HepG2 (cell line): ENCODE measurements at regions not wholly inside any gene's neighbourhood (a gene's known extent, or its start where the extent isn't known, plus 50 kb on each side); places are given as distances from the start of the nearest gene placed in this dataset.

Experiments
- ATAC-seq: fragments of 200-7000 bp; cut with Tn5 transposase; 3 replicates; pipeline ENCODE4 v1.9.1; 2020; ENCODE audit warnings: mild to moderate bottlenecking, moderate library complexity
- BruUV-seq: library from RNA; stranded (reverse); fragments of 400-500 nt; replicated peaks from 2 replicates; lab custom pipeline; 2021; lab: Mats Ljungman, UMichigan
- CTCF ChIA-PET: fragments of 300-600 bp; formaldehyde crosslinking; extraction: SDS; loops from one replicate; lab custom pipeline; 2021; ENCODE audit warnings: low total read pairs, inconsistent platforms, low intra/inter-chr PET ratio; lab: Yijun Ruan, JAX
- POLR2A ChIA-PET: fragments of 350-600 bp; sonication (Branson Sonifier 250); formaldehyde crosslinking; loops from one replicate; lab custom pipeline; 2020; ENCODE audit warnings: antibody characterized with exemption, inconsistent platforms; lab: Yijun Ruan, JAX
- DNase-seq: peaks from one replicate; pipeline ENCODE4 v3.0.0-alpha.2; 2015; ENCODE audit warnings: low spot score
- FAIRE-seq: peaks from 3 replicates; lab custom pipeline; 2011; peaks lifted over from hg19 to GRCh38; lab: Jason Lieb, UNC
- H2AFZ ChIP-seq: one replicate; pipeline ENCODE4 v1.6.1; 2011; ENCODE audit warnings: low read length, inconsistent platforms
- H3K27ac ChIP-seq: fragments of 300-600 bp; 3 replicates; pipeline ENCODE4 v1.8.0; 2011; ENCODE audit warnings: mixed run types, mild to moderate bottlenecking, mixed read lengths, low read length, inconsistent platforms; ENCODE audit not compliant: insufficient read depth; ENCODE audit errors: extremely low read length
- H3K27me3 ChIP-seq, 2 experiments: fragments of 200-600 bp in 1 of 2; 2 replicates in 1 of 2; 3 replicates in 1 of 2; pipeline versions ENCODE4 v1.6.0 to v1.8.0; 2011; ENCODE audit warnings: low read length in 2 of 2, mild to moderate bottlenecking in 2 of 2, moderate library complexity in 2 of 2, inconsistent platforms in 1 of 2; ENCODE audit not compliant: insufficient read depth in 2 of 2, control insufficient read depth in 1 of 2
- H3K36me3 ChIP-seq, 2 experiments: fragments of 200-600 bp in 1 of 2; replicated peaks in 1 of 2; 2 replicates in 1 of 2; 3 replicates in 1 of 2; pipeline versions ENCODE4 v1.5.1 to v1.8.0; 2011; ENCODE audit warnings: low read length in 2 of 2, inconsistent platforms in 1 of 2; ENCODE audit not compliant: insufficient read depth in 2 of 2, control insufficient read depth in 1 of 2
- H3K4me1 ChIP-seq: 2 replicates; pipeline ENCODE4 v1.5.1; 2012; ENCODE audit warnings: low read length, inconsistent platforms; ENCODE audit not compliant: insufficient read depth
- H3K4me2 ChIP-seq: 2 replicates; pipeline ENCODE4 v1.6.0; 2011; ENCODE audit warnings: low read depth, low read length, inconsistent platforms
- H3K4me3 ChIP-seq, 3 experiments: fragments of 200-600 bp in 1 of 3; sonication (generic), shearing (Covaris generic) in 1 of 3; replicated peaks in 1 of 3; 2 replicates each; pipeline ENCODE4 v1.5.1; 2011 to 2016; ENCODE audit warnings: low read length in 3 of 3, inconsistent platforms in 2 of 3, low read depth in 2 of 3, mild to moderate bottlenecking in 2 of 3, control low read depth in 1 of 3, mixed read lengths in 1 of 3; ENCODE audit not compliant: insufficient read depth in 1 of 3
- H3K79me2 ChIP-seq: one replicate; pipeline ENCODE4 v1.6.1; 2011; ENCODE audit warnings: low read length, inconsistent platforms; ENCODE audit not compliant: insufficient read depth
- H3K9ac ChIP-seq: 2 replicates; pipeline ENCODE4 v1.6.0; 2011; ENCODE audit warnings: mild to moderate bottlenecking, low read depth, low read length, inconsistent platforms; ENCODE audit not compliant: insufficient read depth
- H3K9me3 ChIP-seq: 2 replicates; pipeline ENCODE4 v1.5.1; 2012; ENCODE audit warnings: mild to moderate bottlenecking, low read length
- H4K20me1 ChIP-seq: 2 replicates; pipeline ENCODE4 v1.6.0; 2011; ENCODE audit warnings: inconsistent platforms, mild to moderate bottlenecking, low read length, moderate library complexity; ENCODE audit not compliant: insufficient read depth
- CHD2 ChIP-seq: IDR thresholded peaks from 2 replicates; pipeline ENCODE4 v1.6.1; 2011; ENCODE audit warnings: low read depth, low read length, improper control_type of control experiment
- GLMP ChIP-seq: sonication (generic); formaldehyde crosslinking; IDR thresholded peaks from 2 replicates; pipeline ENCODE4 v1.9.0; 2021; ENCODE audit warnings: missing genetic modification reagents, mild to moderate bottlenecking, borderline replicate concordance
- HMGA1 ChIP-seq: sonication (generic); formaldehyde crosslinking; conservative IDR thresholded peaks from 2 replicates; pipeline ENCODE4 v1.4.0; 2020; ENCODE audit warnings: missing genetic modification reagents
- SIX4 ChIP-seq: sonication (generic); formaldehyde crosslinking; IDR thresholded peaks from 2 replicates; pipeline ENCODE4 v1.4.0; 2020; ENCODE audit warnings: missing genetic modification reagents
- ZBTB46 ChIP-seq: sonication (generic); formaldehyde crosslinking; IDR thresholded peaks from 2 replicates; pipeline ENCODE4 v1.4.0; 2020; ENCODE audit warnings: mild to moderate bottlenecking, missing genetic modification reagents, borderline replicate concordance
- ZFAT ChIP-seq: sonication (generic); formaldehyde crosslinking; conservative IDR thresholded peaks from 2 replicates; pipeline ENCODE4 v1.8.1; 2023; ENCODE audit warnings: missing genetic modification reagents, inconsistent platforms
- ZNF674 ChIP-seq: sonication (generic); formaldehyde crosslinking; IDR thresholded peaks from 2 replicates; pipeline ENCODE4 v1.5.0; 2020; ENCODE audit warnings: low read depth, mild to moderate bottlenecking, missing genetic modification reagents
- WGBS: methylation state at CpG from one replicate; pipeline ENCODE4 v1.1.6; 2017; ENCODE audit warnings: low lambda C conversion rate; 5-methylcytosine and 5-hydroxymethylcytosine counted together
- in situ Hi-C: cut with HindIII; loops from 2 replicates; pipeline ENCODE4 v1.10.0; 2017; ENCODE audit warnings: low pct_unique_long_range_greater_than_20kb; ENCODE audit not compliant: extremely low pct_ligation_motif_present
- intact Hi-C: fragments of 100-400 bp; cut with micrococcal nuclease; formaldehyde crosslinking; loops from one replicate; pipeline ENCODE4 v1.10.0; 2022; ENCODE audit not compliant: unreplicated experiment

GRCh38 chr10:30185341-30185740 is 126.0 kb upstream of the JCAD start:
- in situ Hi-C loops: no loop called here
- intact Hi-C loops: no loop called here
- FAIRE-seq (no peak), ATAC-seq (no peak), DNase-seq (no peak)
- peaks cover 0 to 6% of the 10 kb centered on the region in 2 experiments; a peak in 2 of 5 replicates for H3K27me3 ChIP-seq
- H3K9ac ChIP-seq: no peak overlapping the region
- WGBS: 94% methylated on average over 1 of the region's 1 CpG
- no peak for TF ChIP-seq SIX4 (CRISPR knock-in tag)
- TF ChIP-seq HMGA1: no peak
- no peak for TF ChIP-seq ZNF674 (CRISPR knock-in tag)
- no peak for TF ChIP-seq CHD2
- no peak for TF ChIP-seq ZBTB46 (CRISPR knock-in tag)
- TF ChIP-seq GLMP (CRISPR knock-in tag): no peak
- TF ChIP-seq ZFAT: no peak
- ChIA-PET POLR2A (no interaction called here), CTCF (no interaction called here)
- no peaks in the 10 kb centered on the region for H3K36me3 ChIP-seq
- no peak overlapping the region for H3K27ac ChIP-seq
- H4K20me1 ChIP-seq: no peaks in the 10 kb centered on the region
- H3K4me1 ChIP-seq: peaks cover 56% of the 10 kb centered on the region
- H3K4me3 ChIP-seq: no peak overlapping the region
- H3K4me2 ChIP-seq: no peak overlapping the region
- no peaks in the 10 kb centered on the region for H3K9me3 ChIP-seq
- BruUV-seq: no TSS peak
- no peaks in the 10 kb centered on the region for H3K79me2 ChIP-seq
- no peak overlapping the region for H2AFZ ChIP-seq
